Osteocyte (in vitro differentiated cells): ENCODE measurements at regions not wholly inside any gene's neighbourhood (a gene's known extent, or its start where the extent isn't known, plus 50 kb on each side); places are given as distances from the start of the nearest gene placed in this dataset.

Experiments used
- DNase-seq: peaks from one replicate; pipeline ENCODE4 v3.0.0; 2021; ENCODE audit warnings: mixed read lengths; ENCODE audit not compliant: unreplicated experiment; ENCODE audit errors: extremely low spot score
- H3K27ac Mint-ChIP-seq: one replicate; pipeline ENCODE4 v1.8.0; 2021; ENCODE audit warnings: mild to moderate bottlenecking, mixed read lengths; ENCODE audit not compliant: unreplicated experiment
- H3K27me3 Mint-ChIP-seq: one replicate; pipeline ENCODE4 v1.8.0; 2021; ENCODE audit warnings: mixed read lengths; ENCODE audit not compliant: unreplicated experiment
- H3K36me3 Mint-ChIP-seq: one replicate; pipeline ENCODE4 v1.8.0; 2021; ENCODE audit warnings: mixed read lengths; ENCODE audit not compliant: unreplicated experiment
- H3K4me1 Mint-ChIP-seq: one replicate; pipeline ENCODE4 v1.8.0; 2021; ENCODE audit warnings: mixed read lengths; ENCODE audit not compliant: unreplicated experiment
- H3K4me3 Mint-ChIP-seq: one replicate; pipeline ENCODE4 v1.8.0; 2021; ENCODE audit warnings: mild to moderate bottlenecking, moderate library complexity, mixed read lengths; ENCODE audit not compliant: unreplicated experiment
- H3K9me3 Mint-ChIP-seq: one replicate; pipeline ENCODE4 v1.8.0; 2021; ENCODE audit warnings: mixed read lengths; ENCODE audit not compliant: unreplicated experiment
- CTCF ChIP-seq: fragments of 200-600 bp; sonication (generic); IDR thresholded peaks from 2 replicates; pipeline ENCODE4 v1.5.0; 2021; ENCODE audit warnings: antibody characterized with exemption, mild to moderate bottlenecking, moderate library complexity

- Mint-ChIP-seq H3K36me3 (no peaks in the 10 kb centered on the region), H3K4me3 (no peak overlapping the region), H3K27ac (no peak overlapping the region), H3K27me3 (no peaks in the 10 kb centered on the region), H3K9me3 (no peaks in the 10 kb centered on the region), H3K4me1 (peaks cover 32% of the 10 kb centered on the region)
- no peak for TF ChIP-seq CTCF
- DNase-seq = no peak
These were observed 167.6 kb upstream of the ELL2 start for GRCh38 chr5:96129276-96129675.

- Mint-ChIP-seq H3K36me3 (no peaks in the 10 kb centered on the region), H3K4me3 (no peak overlapping the region), H3K27me3 (no peaks in the 10 kb centered on the region), H3K9me3 (no peaks in the 10 kb centered on the region), H3K27ac (no peak overlapping the region), H3K4me1 (peaks cover 28% of the 10 kb centered on the region)
- no peak for DNase-seq
- no peak for TF ChIP-seq CTCF
These were observed 166.7 kb upstream of the ELL2 start for GRCh38 chr5:96128204-96128864.

GRCh38 chr5:96127538-96127937 lies 165.9 kb upstream of the ELL2 start:
- no peaks in the 10 kb centered on the region for H3K9me3 Mint-ChIP-seq
- peaks cover 21% of the 10 kb centered on the region for H3K4me1 Mint-ChIP-seq
- H3K4me3 Mint-ChIP-seq = no peak overlapping the region
- H3K36me3 Mint-ChIP-seq = no peaks in the 10 kb centered on the region
- no peak for TF ChIP-seq CTCF
- no peak for DNase-seq
- no peak overlapping the region for H3K27ac Mint-ChIP-seq
- H3K27me3 Mint-ChIP-seq = no peaks in the 10 kb centered on the region

GRCh38 chr5:96125231-96125891 lies 163.7 kb upstream of the ELL2 start:
- Mint-ChIP-seq H3K4me3 (no peak overlapping the region), H3K4me1 (peaks cover 9% of the 10 kb centered on the region), H3K27ac (peak overlapping the region; percentile 8), H3K9me3 (no peaks in the 10 kb centered on the region), H3K36me3 (no peaks in the 10 kb centered on the region), H3K27me3 (no peaks in the 10 kb centered on the region)
- DNase-seq = no peak
- no peak for TF ChIP-seq CTCF

- H3K27ac Mint-ChIP-seq = no peak overlapping the region
These were observed 162.9 kb upstream of the ELL2 start for GRCh38 chr5:96124589-96124988.

More at GRCh38 chr5:96124589-96124988, 162.9 kb upstream of the ELL2 start:
- Mint-ChIP-seq H3K4me1 (peaks cover 9% of the 10 kb centered on the region), H3K27me3 (no peaks in the 10 kb centered on the region), H3K4me3 (no peak overlapping the region), H3K9me3 (no peaks in the 10 kb centered on the region), H3K36me3 (no peaks in the 10 kb centered on the region)
- TF ChIP-seq CTCF = no peak
- DNase-seq = no peak
